Stimulated activated memory B cell treated with anti-CD40 and anti-IgM and Interleukin-4, amounts not matched to agents 10 μg/mL and 1 μg/mL and 100 μg/mL, for 72 hours (primary cell): ENCODE measurements at regions not wholly inside any gene's neighbourhood (a gene's known extent, or its start where the extent isn't known, plus 50 kb on each side); places are given as distances from the start of the nearest gene placed in this dataset.
"Not testable (repeated sequence)": the region's sequence is repeated elsewhere in the genome, so short reads cannot be mapped to it uniquely, and the experiment has no call there.

Experiments used
- ATAC-seq: fragments of 150-1000 bp; cut with Tn5 transposase; 2 replicates; pipeline ENCODE4 v1.10.0; 2021
- H3K27ac Mint-ChIP-seq: one replicate; pipeline ENCODE4 v1.8.0; 2022; ENCODE audit warnings: mild to moderate bottlenecking, mixed read lengths
- H3K27me3 Mint-ChIP-seq: one replicate; pipeline ENCODE4 v1.8.0; 2022; ENCODE audit warnings: mixed read lengths
- H3K36me3 Mint-ChIP-seq: one replicate; pipeline ENCODE4 v1.8.0; 2022; ENCODE audit warnings: mixed read lengths
- H3K4me1 Mint-ChIP-seq: one replicate; pipeline ENCODE4 v1.8.0; 2022; ENCODE audit warnings: mixed read lengths
- H3K4me3 Mint-ChIP-seq: one replicate; pipeline ENCODE4 v1.8.0; 2022; ENCODE audit warnings: mild to moderate bottlenecking, moderate library complexity, mixed read lengths
- H3K9me3 Mint-ChIP-seq: one replicate; pipeline ENCODE4 v1.8.0; 2022; ENCODE audit warnings: mixed read lengths

DNA sequence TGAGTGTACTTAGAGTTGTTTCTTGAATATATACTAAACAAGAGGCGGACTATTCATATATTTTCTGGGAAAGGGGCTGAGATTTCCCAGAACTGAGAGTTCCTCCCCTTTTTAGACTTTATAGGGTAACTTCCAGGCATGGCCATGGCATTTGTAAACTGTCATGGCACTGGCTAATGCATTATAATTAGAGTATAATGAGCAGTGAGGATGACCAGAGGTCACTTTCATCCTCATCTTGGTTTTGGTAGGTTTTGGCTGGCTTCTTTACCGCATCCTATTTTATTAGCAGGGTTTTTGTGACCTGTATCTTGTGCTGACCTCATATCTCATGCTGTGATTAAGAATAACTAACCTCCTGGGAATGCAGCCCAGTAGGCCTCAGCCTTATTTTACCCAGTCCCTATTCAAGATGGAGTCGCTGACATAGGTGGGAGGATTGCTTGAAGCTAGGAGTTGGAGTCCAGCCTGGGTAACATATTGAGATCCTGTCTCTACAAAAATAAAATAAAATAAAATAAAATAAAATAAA, 91.4 kb downstream of the MOBP start:
- Mint-ChIP-seq H3K4me3 (no peak overlapping the region), H3K9me3 (peaks cover 4% of the 10 kb centered on the region), H3K27me3 (peaks cover 4% of the 10 kb centered on the region), H3K4me1 (no peaks in the 10 kb centered on the region), H3K27ac (no peak overlapping the region), H3K36me3 (no peaks in the 10 kb centered on the region)
- no peak for ATAC-seq

DNA sequence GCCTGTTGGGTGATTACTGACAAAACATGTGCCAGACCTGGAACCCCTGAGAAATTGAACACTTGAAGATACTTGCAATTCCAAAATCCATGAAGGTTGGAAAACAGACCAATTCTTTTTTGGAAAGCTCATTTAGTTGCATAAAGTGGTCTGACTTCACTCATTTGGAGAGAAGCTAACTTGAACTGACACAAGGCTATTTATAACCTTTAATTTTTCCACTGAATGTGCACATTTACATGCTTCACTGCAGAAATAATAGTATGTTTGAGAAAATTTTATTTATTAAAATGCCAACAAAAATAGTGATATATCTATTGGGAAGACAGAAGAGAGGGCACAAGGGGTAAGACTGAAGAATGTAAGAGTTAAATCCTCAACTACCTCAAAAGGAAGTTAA, 92.1 kb downstream of the MOBP start:
- H3K27ac Mint-ChIP-seq: no peak overlapping the region
- no peaks in the 10 kb centered on the region for H3K4me1 Mint-ChIP-seq
- ATAC-seq: no peak
- H3K9me3 Mint-ChIP-seq: no peaks in the 10 kb centered on the region
- no peaks in the 10 kb centered on the region for H3K27me3 Mint-ChIP-seq
- H3K4me3 Mint-ChIP-seq: no peak overlapping the region
- H3K36me3 Mint-ChIP-seq: no peaks in the 10 kb centered on the region

GRCh38 chr3:39568508-39568907, 101.0 kb downstream of the MOBP start:
- no peak for ATAC-seq
- H3K9me3 Mint-ChIP-seq: no peaks in the 10 kb centered on the region
- H3K4me1 Mint-ChIP-seq: no peaks in the 10 kb centered on the region
- H3K4me3 Mint-ChIP-seq: no peak overlapping the region
- H3K27ac Mint-ChIP-seq: no peak overlapping the region
- H3K27me3 Mint-ChIP-seq: no peaks in the 10 kb centered on the region
- no peaks in the 10 kb centered on the region for H3K36me3 Mint-ChIP-seq

DNA sequence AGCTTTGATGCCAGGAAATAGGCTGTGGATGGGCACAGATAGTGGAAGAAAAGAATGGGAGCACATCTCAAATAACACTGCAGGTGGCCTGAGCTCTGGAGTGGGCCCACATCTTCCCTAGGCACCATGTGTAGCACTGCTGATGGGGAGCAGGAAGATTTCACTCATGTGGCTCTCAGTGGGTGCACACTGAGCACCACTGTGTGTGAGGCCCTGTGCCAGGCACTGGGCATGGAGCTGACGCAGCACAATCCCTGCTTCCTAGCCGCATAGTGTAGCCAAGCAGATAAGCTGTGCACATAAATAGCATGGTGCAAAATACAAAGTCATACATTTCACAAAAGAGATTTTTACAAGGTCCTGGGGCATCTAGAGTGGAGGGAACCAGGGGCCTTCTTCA, 101.6 kb downstream of the MOBP start:
- no peaks in the 10 kb centered on the region for H3K9me3 Mint-ChIP-seq

GRCh38 chr3:39573392-39573791, 105.9 kb downstream of the MOBP start:
- Mint-ChIP-seq H3K4me3 (no peak overlapping the region), H3K9me3 (no peaks in the 10 kb centered on the region), H3K27me3 (no peaks in the 10 kb centered on the region), H3K27ac (no peak overlapping the region), H3K4me1 (no peaks in the 10 kb centered on the region), H3K36me3 (no peaks in the 10 kb centered on the region)
- ATAC-seq: no peak

More for the DNA sequence above, 101.6 kb downstream of the MOBP start:
- no peak overlapping the region for H3K27ac Mint-ChIP-seq
- no peaks in the 10 kb centered on the region for H3K27me3 Mint-ChIP-seq
- no peaks in the 10 kb centered on the region for H3K4me1 Mint-ChIP-seq
- no peak overlapping the region for H3K4me3 Mint-ChIP-seq
- ATAC-seq: no peak
- no peaks in the 10 kb centered on the region for H3K36me3 Mint-ChIP-seq

DNA sequence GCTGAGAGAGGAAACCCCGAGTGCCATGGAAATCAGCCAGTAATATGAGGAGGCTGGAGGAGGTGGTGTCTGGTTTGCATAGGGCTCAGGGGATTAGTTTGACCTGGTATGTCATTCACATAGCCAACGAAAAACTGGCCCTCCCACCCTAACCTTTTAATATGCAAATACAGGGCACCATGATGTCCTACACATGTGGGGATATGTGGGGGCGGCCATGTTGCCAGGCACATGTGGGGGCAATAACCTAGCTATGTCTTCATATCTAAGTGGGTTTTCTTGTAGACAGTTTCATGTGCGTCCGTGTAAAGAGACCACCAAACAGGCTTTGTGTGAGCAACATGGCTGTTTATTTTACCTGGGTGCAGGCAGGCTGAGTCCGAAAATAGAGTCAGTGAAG, 110.1 kb downstream of the MOBP start:
- Mint-ChIP-seq H3K27me3 (peaks cover 34% of the 10 kb centered on the region), H3K4me3 (no peak overlapping the region), H3K36me3 (no peaks in the 10 kb centered on the region), H3K4me1 (no peaks in the 10 kb centered on the region), H3K27ac (no peak overlapping the region), H3K9me3 (peaks cover 3% of the 10 kb centered on the region)
- no peak for ATAC-seq

GRCh38 chr3:39586215-39586614, 118.7 kb downstream of the MOBP start:
- not testable (repeated sequence) for H3K9me3 Mint-ChIP-seq, H3K4me1 Mint-ChIP-seq, H3K4me3 Mint-ChIP-seq, ATAC-seq, H3K27ac Mint-ChIP-seq, H3K36me3 Mint-ChIP-seq
- H3K27me3 Mint-ChIP-seq: peaks cover 20% of the 10 kb centered on the region

GRCh38 chr3:39587113-39587512, 119.6 kb downstream of the MOBP start:
- Mint-ChIP-seq H3K4me1 (no peaks in the 10 kb centered on the region), H3K27ac (no peak overlapping the region), H3K9me3 (no peaks in the 10 kb centered on the region), H3K27me3 (peaks cover 11% of the 10 kb centered on the region), H3K4me3 (no peak overlapping the region), H3K36me3 (no peaks in the 10 kb centered on the region)
- no peak for ATAC-seq

- Mint-ChIP-seq H3K9me3 (no peaks in the 10 kb centered on the region), H3K27me3 (peaks cover 5% of the 10 kb centered on the region), H3K4me3 (no peak overlapping the region), H3K36me3 (no peaks in the 10 kb centered on the region), H3K27ac (no peak overlapping the region), H3K4me1 (no peaks in the 10 kb centered on the region)
- ATAC-seq: no peak
Measured at GRCh38 chr3:39590806-39591205, 123.3 kb downstream of the MOBP start.

DNA sequence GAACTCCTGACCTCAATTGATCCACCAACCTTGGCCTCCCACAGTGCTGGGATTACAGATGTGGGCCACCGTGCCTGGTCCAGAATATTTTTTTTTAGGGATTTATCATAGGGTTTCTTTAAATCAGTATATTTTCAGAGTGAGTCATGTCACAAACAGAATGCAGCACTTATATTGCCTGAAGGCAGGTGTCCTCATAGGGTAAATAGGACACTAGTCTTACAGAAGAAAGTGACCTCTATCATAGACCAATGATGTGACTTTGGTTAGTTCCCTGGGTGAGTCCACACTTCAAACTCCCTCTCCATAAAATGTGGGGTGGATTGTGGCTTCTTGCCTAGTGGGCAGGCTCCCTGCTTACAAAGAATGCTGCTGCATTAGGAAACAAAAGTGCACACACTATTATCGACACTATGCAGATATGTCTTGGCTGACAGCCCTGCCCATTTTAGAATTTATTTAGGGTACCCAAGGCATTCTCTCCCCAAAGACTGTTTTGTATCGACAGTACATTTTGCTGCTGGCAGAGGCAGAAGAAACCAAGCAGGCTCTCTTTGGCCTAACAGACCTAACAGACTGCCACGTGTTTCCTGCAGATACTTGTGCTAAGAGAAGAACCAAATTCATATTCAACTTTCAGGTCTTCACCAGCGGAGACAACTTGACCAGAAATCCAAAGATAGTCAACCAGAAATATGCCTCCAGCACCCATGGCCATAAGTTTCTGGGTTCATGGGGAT, 125.0 kb downstream of the MOBP start:
- Mint-ChIP-seq H3K27ac (no peak overlapping the region), H3K36me3 (no peaks in the 10 kb centered on the region), H3K27me3 (peaks cover 5% of the 10 kb centered on the region), H3K4me3 (no peak overlapping the region), H3K9me3 (no peaks in the 10 kb centered on the region), H3K4me1 (no peaks in the 10 kb centered on the region)
- no peak for ATAC-seq

- Mint-ChIP-seq H3K27ac (no peak overlapping the region), H3K4me1 (no peaks in the 10 kb centered on the region), H3K36me3 (no peaks in the 10 kb centered on the region), H3K9me3 (no peaks in the 10 kb centered on the region), H3K4me3 (no peak overlapping the region), H3K27me3 (peaks cover 5% of the 10 kb centered on the region)
- ATAC-seq: no peak
Measured at GRCh38 chr3:39593341-39593740, 125.9 kb downstream of the MOBP start.

GRCh38 chr3:39601241-39601640, 133.8 kb downstream of the MOBP start:
- H3K9me3 Mint-ChIP-seq: peaks cover 3% of the 10 kb centered on the region
- ATAC-seq: no peak
- H3K27me3 Mint-ChIP-seq: peaks cover 12% of the 10 kb centered on the region
- H3K36me3 Mint-ChIP-seq: no peaks in the 10 kb centered on the region
- H3K4me3 Mint-ChIP-seq: no peak overlapping the region
- H3K27ac Mint-ChIP-seq: no peak overlapping the region
- no peaks in the 10 kb centered on the region for H3K4me1 Mint-ChIP-seq

DNA sequence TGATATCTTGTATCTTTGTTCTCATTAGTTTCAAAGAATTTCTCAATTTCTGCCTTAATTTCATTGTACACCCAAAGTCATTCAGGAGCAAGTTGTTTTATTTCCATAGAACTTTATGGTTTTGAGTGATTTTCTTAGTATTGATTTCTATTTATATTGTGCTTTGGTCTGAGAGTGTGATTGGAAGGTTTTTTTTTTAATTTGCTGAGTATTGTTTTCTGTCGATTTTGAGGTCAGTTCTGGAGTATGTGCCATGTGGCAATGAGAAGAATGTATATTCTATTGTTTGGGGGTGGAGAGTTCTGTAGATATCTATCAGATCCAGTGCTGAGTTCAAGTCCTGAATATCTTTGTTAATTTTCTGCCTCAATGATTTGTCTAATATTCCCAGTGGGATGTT, 138.4 kb downstream of the MOBP start:
- H3K4me3 Mint-ChIP-seq: no peak overlapping the region
- H3K9me3 Mint-ChIP-seq: peaks cover 3% of the 10 kb centered on the region
- ATAC-seq: no peak
- H3K27me3 Mint-ChIP-seq: peaks cover 32% of the 10 kb centered on the region
- H3K4me1 Mint-ChIP-seq: no peaks in the 10 kb centered on the region
- H3K27ac Mint-ChIP-seq: no peak overlapping the region
- no peaks in the 10 kb centered on the region for H3K36me3 Mint-ChIP-seq

GRCh38 chr3:39626198-39626597, 158.7 kb downstream of the MOBP start:
- Mint-ChIP-seq H3K27ac (no peak overlapping the region), H3K36me3 (no peaks in the 10 kb centered on the region), H3K27me3 (peaks cover 7% of the 10 kb centered on the region)

GRCh38 chr3:39631136-39631535, 163.7 kb downstream of the MOBP start:
- H3K9me3 Mint-ChIP-seq: peaks cover 14% of the 10 kb centered on the region
- H3K27ac Mint-ChIP-seq: no peak overlapping the region
- no peaks in the 10 kb centered on the region for H3K4me1 Mint-ChIP-seq
- peaks cover 5% of the 10 kb centered on the region for H3K27me3 Mint-ChIP-seq
- no peaks in the 10 kb centered on the region for H3K36me3 Mint-ChIP-seq
- no peak overlapping the region for H3K4me3 Mint-ChIP-seq
- ATAC-seq: no peak

More at GRCh38 chr3:39626198-39626597, 158.7 kb downstream of the MOBP start:
- Mint-ChIP-seq H3K4me1 (no peaks in the 10 kb centered on the region), H3K9me3 (peaks cover 21% of the 10 kb centered on the region), H3K4me3 (no peak overlapping the region)
- ATAC-seq: no peak

DNA sequence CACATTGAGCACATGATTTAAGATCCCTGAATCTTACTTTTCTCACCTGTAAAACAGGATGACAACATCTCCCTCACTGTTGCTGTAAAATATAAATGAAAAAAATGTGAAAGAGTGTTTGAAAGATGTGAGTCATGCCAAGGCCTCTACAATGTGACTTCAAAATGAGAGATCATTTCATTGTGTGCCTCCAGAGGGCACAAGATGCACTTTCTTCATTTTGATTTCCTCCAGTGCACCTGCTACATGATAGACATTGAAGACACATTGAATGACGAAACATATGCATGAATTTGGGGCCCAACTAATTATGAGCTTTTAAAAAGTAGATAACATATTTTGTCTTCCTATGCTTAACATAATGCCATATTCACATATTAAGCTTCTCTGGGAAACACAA, 170.3 kb downstream of the MOBP start:
- Mint-ChIP-seq H3K9me3 (no peaks in the 10 kb centered on the region), H3K36me3 (no peaks in the 10 kb centered on the region), H3K27ac (no peak overlapping the region), H3K4me1 (no peaks in the 10 kb centered on the region), H3K27me3 (peaks cover 19% of the 10 kb centered on the region), H3K4me3 (no peak overlapping the region)
- no peak for ATAC-seq
